NCI-H146 treated with DMSO at 0.1 percent for 48 hours (cell line): ENCODE measurements at regions not wholly inside any gene's neighbourhood (a gene's known extent, or its start where the extent isn't known, plus 50 kb on each side); places are given as distances from the start of the nearest gene placed in this dataset.

ENCODE experiments used
- DNase-seq: peaks from one replicate; lab custom pipeline; 2025; ENCODE audit not compliant: unreplicated experiment; lab: John Stamatoyannopoulos, UW

- no peak for DNase-seq
Measured at GRCh38 chr15:87805117-87805820, 451.3 kb downstream of the NTRK3 start.

- DNase-seq: no peak
Measured at GRCh38 chr15:87804451-87804850, 452.1 kb downstream of the NTRK3 start.

- no peak for DNase-seq
Measured at GRCh38 chr15:87799838-87800237, 456.7 kb downstream of the NTRK3 start.

- DNase-seq: no peak
Measured at GRCh38 chr15:87799428-87799827, 457.1 kb downstream of the NTRK3 start.

GRCh38 chr15:87793725-87794124 lies 462.8 kb downstream of the NTRK3 start:
- DNase-seq: no peak

GRCh38 chr15:87792250-87793040 lies 464.1 kb downstream of the NTRK3 start:
- DNase-seq: no peak

GRCh38 chr15:87781959-87782625 lies 474.4 kb downstream of the NTRK3 start:
- no peak for DNase-seq

- no peak for DNase-seq
Measured at GRCh38 chr15:87779746-87780145, 476.8 kb downstream of the NTRK3 start.

GRCh38 chr15:87778358-87778757 lies 478.2 kb downstream of the NTRK3 start:
- no peak for DNase-seq

GRCh38 chr15:87777054-87777561 lies 479.4 kb downstream of the NTRK3 start:
- no peak for DNase-seq

- DNase-seq: no peak
Measured at GRCh38 chr15:87767516-87767915, 489.0 kb downstream of the NTRK3 start.

- no peak for DNase-seq
Measured at GRCh38 chr15:87764461-87765240, 491.9 kb downstream of the NTRK3 start.

- no peak for DNase-seq
Measured at GRCh38 chr15:87763837-87764236, 492.7 kb downstream of the NTRK3 start.

GRCh38 chr15:87761736-87762509 lies 494.6 kb downstream of the NTRK3 start:
- no peak for DNase-seq

GRCh38 chr15:87760547-87761314 lies 495.8 kb downstream of the NTRK3 start:
- no peak for DNase-seq

GRCh38 chr15:87758794-87759418 lies 497.6 kb downstream of the NTRK3 start:
- no peak for DNase-seq

GRCh38 chr15:87757084-87757483 lies 499.5 kb downstream of the NTRK3 start:
- no peak for DNase-seq

GRCh38 chr15:87756072-87756471 lies 500.5 kb downstream of the NTRK3 start:
- DNase-seq: no peak

GRCh38 chr15:87755226-87755625 lies 501.3 kb downstream of the NTRK3 start:
- DNase-seq: no peak
